Epidermal melanocyte (primary cell): ENCODE measurements at regions not wholly inside any gene's neighbourhood (a gene's known extent, or its start where the extent isn't known, plus 50 kb on each side); places are given as distances from the start of the nearest gene placed in this dataset.

ENCODE experiments used
- DNase-seq: peaks from one replicate; pipeline ENCODE4 v3.0.0; 2011; ENCODE audit warnings: low spot score; ENCODE audit not compliant: insufficient read length

DNA sequence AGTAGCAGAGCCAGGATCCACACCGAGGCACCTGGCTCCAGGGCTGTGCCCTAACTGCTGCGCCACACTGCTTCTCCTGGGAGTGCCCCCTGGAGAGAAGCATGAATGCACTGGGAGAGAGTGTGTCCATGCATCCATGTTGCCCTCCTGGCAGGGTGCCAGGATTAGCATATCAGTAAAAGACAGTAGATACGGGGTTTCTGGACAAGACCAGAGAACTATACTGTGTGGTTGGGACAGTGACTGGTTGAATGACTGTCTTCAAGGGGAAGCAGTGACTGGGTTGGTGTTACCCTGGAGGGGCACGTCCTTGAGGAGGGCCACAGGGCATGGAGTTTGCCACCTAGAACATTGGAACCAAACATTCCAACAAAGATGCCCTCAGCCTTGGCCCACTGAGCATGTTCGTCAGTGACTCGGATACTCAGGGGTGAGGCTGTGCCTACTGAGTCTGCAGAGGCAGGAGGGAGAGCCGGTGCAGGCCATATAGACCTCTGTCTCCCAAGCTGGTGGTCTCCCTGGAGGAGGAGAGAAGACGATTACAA, 288.8 kb downstream of the CDC5L start:
- no peak for DNase-seq

DNA sequence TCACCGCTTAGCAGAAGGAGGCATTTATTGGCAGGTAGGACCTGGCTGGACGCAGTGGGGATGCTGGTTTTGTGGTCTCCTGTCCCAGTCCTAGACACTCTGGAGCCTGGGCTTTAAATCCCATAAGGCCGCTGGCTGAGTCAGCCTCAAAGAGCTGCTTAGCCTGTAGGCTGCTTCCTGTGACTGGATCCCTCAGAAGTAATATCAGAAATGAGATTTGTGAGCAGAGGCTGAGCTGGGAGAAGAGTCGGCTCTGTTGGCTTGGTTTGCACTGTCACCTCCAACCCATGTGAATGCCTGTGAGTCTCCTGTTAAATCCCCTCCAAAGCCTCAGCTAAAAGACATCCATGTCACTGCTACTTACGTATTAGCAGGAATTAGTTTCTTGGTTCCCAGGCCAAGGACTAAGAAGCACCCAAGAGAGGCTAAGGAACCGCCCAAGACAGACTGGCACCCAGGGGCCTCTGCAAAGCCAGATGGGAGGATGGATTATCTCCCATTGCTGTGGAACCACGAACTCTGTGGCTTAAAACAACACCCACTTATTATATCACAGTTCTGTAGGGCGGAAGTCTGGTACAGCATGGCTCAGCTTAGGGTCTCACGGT, 289.4 kb downstream of the CDC5L start:
- DNase-seq: no peak

- no peak for DNase-seq
These were observed 290.9 kb downstream of the CDC5L start for GRCh38 chr6:44678252-44678935.

DNA sequence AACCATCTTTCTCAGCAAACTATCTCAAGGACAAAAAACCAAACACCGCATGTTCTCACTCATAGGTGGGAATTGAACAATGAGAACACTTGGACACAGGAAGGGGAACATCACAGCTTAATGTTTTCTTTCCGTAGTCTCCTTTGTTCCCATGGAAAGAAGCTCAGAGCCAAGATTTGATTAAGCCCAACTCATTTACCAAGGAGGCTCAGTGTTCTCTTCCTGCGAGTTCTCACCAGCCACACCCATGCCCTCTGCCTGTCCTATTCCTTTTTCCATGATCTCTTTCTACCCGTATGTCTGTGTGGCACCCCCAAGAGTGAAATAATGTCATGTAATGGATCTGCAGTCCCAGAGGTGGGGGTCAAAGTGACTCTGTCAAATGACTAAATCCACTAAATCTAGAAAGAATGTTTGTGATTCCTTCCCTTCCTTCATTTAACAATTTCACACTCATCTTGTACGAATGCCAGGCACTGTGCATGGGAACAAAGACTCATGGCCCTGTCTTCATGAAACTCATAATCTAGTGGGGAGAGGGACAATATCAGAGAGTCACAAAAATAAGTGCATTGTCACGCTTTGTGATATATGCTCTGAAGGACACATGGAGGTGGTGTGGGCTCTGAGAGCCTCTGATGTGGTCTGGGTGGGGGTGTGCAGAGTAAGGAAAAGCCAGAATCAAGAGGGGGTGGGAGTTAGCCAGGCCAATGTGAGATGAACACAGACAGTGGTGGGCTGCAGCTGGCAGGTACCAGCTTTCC, 292.1 kb downstream of the CDC5L start:
- no peak for DNase-seq

GRCh38 chr6:44680202-44680720, 292.8 kb downstream of the CDC5L start:
- DNase-seq: no peak

DNA sequence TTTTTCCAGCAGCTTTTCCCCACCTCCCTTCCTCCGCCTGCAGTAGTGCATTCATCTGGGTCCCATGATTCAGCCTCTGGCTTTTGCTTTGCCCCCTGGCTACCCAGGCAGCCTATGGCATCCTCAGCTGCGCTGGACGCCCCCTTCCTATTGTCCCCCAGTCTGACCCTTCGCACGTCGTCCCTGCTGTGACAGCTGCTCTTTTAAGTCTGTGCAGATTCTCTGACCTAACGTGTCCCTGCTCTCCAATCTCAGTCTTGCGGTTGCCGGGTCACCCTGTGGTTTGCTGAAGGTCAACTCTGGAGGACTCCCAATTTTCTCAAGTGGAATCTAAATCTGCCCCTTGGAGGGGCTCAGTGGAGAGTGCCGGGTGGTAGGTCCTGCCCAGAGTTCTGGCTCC, 294.3 kb downstream of the CDC5L start:
- no peak for DNase-seq

DNA sequence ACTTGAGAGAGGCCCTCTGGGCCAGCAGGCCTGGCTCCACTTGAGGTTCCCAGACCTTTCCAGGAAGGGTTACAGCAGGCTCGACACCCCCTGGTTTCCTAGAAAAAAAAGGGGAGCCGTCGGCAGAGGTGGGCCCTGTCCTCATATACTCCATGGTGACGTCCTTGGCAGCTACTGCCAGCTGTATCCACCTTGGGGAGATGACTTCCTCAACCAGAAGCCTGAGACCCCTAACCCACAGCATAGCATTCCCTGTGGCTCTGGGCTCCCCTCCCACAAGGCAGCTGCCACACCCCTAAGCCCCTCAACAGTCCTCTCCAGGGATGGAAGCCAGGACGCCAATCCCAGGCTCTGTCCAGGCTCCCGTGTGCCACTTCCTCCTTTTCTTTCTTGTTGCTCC, 294.8 kb downstream of the CDC5L start:
- DNase-seq: no peak

- no peak for DNase-seq
These were observed 295.7 kb downstream of the CDC5L start for GRCh38 chr6:44682987-44683779.

- DNase-seq: no peak
These were observed 297.7 kb downstream of the CDC5L start for GRCh38 chr6:44685213-44685612.

DNA sequence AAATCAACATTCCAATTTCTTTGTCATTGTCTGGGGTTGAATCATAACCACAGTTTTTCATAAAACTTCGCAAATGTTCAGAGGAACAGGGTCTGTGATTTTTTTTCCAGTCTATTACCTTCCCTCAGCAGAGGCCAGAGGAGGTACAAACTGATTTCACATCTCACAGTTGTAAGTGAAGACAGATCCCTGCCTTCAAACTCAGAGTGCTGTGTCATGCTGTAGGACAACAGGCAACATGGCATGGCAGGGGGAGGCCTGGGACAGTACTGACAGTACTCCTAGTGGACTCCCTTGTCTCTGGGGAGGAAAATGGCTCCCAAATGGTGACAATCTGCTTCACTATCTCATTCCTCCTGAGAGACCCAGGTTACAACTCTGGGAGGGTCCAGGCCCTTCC, 308.6 kb downstream of the CDC5L start:
- DNase-seq: no peak

GRCh38 chr6:44696686-44697085, 309.2 kb downstream of the CDC5L start:
- peak; percentile 56 for DNase-seq

GRCh38 chr6:44697327-44697726, 309.8 kb downstream of the CDC5L start:
- no peak for DNase-seq

DNA sequence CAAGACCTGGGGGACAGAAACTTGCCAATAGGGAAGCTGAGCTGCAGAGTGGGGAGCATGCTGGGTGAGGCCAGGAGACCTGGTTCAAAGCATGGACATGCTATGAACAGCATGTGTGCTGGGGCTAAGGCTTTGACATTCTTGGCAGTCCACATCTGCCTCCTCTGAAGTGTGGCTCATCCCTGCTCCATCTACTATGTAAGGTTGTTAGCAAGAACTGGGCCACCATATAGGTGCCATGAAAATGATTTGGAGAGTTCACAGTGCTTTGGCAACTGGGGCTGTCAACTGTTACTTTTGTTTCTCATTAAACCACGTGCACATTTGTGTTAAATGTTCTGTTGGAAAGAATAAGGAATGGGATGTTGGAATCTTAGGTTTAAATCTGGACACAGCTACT, 311.1 kb downstream of the CDC5L start:
- no peak for DNase-seq

DNA sequence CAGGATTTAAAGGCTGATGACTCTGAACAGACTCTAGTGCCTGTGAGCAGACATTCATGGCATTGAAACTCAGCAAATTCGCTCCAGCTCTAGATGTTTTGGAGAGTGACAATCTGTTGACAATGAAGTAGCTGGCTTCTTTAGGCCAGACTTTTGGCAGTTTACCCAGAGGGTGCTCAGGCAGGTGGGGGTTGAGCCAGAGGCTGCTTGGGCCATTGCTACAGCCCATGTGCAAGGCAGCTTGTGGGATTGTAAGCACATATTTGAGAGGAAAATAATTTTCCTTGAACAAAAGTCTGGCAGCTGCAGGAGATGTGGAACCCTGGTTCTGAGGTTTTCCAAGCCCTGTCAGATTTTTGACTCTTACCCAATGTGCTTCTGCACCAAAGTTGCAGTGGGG, 311.6 kb downstream of the CDC5L start:
- DNase-seq: no peak

GRCh38 chr6:44699851-44700250, 312.3 kb downstream of the CDC5L start:
- no peak for DNase-seq

GRCh38 chr6:44700422-44700821, 312.9 kb downstream of the CDC5L start:
- no peak for DNase-seq

- no peak for DNase-seq
These were observed 313.6 kb downstream of the CDC5L start for GRCh38 chr6:44701038-44701636.

- no peak for DNase-seq
These were observed 314.2 kb downstream of the CDC5L start for GRCh38 chr6:44701637-44702101.

GRCh38 chr6:44702292-44702691, 314.8 kb downstream of the CDC5L start:
- no peak for DNase-seq

GRCh38 chr6:44704240-44705150, 317.0 kb downstream of the CDC5L start:
- no peak for DNase-seq
